HG03378 (cell line): ENCODE measurements at regions not wholly inside any gene's neighbourhood (a gene's known extent, or its start where the extent isn't known, plus 50 kb on each side); places are given as distances from the start of the nearest gene placed in this dataset.
"Not testable (repeated sequence)": the region's sequence is repeated elsewhere in the genome, so short reads cannot be mapped to it uniquely, and the experiment has no call there.

ENCODE experiments used
- ATAC-seq: cut with Tn5 transposase; IDR thresholded peaks from one replicate; pipeline ENCODE4 v1.9.1; 2021; ENCODE audit warnings: mild to moderate bottlenecking, moderate library complexity; ENCODE audit not compliant: unreplicated experiment

DNA sequence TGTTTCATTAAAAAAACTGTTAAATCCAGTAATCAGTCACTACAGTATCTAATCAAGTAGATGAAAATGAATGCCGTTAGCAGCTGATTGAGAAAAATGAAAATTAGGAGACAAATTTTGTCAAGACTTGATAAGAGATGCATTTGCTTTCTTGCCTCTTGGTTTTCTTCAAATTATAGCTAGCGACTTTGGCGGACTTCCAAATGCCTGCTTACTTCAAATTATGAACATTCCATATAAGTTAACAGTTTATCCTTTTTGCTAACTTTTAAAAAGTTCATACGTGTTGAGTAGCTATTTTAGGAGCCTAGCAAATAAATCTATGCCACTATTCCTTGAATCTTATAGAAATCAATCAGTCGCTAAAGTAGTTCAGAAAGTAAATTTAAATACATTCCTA, 58.8 kb downstream of the PPP4R3C start:
- ATAC-seq, result no peak

DNA sequence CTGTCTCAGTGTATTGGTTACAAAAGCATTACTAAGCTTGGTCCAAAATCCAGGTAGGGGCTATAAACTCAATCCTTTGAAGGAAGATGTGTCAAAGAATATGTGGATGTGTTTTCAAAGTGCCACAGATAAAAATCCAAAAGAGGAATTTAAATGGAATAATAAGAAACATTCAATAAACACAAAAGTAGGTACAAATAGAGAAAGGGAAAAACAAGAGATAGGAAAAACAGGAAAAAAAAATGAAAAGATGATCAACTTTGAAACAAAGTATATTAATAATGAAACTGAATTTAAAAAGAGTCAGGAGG, 64.0 kb downstream of the PPP4R3C start:
- ATAC-seq, result no peak

DNA sequence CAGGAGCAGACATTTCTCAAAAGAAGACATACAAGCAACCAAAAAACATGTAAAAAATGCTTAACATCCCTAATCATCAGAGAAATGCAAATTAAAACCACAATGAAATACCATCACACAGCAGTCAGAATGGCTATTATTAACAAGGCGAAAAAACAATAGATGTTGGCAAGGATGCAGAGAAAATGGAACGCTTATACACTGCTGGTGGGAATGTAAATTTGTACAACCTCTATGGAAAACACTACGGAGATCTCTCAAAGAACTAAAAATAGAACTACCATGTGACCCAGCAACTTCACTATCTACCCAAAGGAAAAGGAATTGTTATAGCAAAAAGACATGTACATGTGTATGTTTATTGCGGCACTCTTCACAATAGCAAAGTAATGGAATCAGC, 71.5 kb downstream of the PPP4R3C start:
- ATAC-seq, result no peak

DNA sequence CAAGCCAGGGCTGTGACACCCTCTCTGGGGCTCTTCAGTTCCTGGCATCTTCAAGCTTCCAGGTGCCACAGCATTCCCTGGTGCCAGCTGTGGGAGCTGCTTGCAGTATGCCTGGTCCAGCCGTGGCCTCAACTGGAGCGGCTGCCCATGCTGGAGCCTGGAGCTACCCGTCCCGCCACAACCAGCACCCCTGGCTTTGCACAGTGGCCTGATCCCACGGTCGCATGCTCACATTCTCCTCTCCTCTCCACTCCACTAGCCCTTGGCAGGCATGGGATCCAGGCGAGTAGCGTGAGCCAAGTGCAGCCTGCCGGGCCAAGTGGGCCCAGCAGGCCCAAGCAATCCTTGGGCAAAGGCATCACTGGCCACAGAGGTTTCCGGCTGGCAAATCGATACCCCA, 81.7 kb downstream of the PPP4R3C start:
- no peak for ATAC-seq

DNA sequence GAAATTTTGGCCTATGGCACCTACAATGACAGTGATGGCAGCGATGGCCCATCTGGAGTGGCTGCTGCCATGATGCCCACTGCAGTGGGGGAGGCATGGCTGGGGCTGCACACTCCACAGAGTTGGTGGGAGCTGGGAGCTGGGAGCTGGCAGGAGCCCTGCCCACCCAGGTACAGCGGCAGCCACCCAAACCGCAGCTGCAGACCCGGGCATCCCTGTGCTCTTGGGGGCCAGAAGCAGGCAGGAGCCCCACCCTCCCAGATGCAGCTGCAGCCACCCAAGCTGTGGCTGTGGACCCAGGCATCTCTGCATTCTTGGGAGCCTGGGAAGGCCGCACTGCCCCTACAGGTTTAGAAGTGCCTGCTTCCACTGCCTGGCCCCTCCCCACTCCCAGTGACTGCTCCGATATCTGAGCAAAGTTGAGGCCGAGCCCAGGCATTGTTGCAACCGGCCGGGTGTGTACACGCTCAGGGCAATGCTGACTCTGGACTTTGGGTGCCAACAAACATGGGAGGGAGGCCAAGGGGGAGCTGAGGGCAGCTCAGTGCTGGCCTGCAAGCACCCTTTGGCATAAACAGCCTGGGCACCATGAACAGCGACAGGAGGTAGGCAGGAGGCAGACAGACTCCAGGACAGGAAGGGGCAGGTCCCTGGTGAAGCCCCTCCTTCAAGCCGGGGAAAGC, 82.8 kb downstream of the PPP4R3C start:
- no peak for ATAC-seq

DNA sequence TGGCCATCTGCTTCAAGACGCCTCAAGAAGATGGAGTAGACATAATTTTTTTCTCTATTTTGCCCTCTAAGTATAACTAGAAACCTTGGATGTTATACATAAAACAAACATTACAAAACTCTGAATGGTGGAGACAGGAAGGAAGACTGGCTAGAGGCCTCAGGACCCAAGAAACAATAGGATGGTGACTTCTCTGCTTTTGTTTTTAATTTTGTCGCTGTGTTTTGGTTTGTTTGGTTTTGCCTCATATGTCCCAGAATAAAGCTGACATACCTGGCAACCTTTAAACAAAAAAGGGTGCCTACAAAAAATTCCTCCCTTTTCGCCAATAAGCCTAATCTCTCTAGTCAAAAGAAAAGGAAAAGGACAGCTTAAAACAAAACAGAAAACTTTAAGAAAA, 109.1 kb downstream of the PPP4R3C start:
- no peak for ATAC-seq

DNA sequence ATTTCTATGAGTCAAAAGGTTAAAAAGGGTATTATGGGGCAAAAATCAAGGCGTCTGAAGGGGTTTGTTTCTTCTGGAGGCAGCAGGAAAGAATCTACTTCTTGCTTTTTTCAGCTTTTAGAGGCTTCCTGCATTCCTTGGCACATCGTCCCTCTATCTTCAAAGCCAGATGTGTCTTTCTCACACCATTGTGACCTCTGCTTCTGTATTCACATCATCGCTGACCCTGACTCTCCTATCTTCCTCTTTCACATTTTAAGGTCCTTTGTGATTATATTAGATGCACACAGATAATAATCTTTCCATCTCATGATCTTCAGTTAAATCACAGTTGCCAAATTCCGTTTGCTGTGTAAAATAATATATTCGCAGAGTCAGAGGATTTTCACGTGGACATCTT, 112.7 kb downstream of the PPP4R3C start:
- ATAC-seq, result no peak

DNA sequence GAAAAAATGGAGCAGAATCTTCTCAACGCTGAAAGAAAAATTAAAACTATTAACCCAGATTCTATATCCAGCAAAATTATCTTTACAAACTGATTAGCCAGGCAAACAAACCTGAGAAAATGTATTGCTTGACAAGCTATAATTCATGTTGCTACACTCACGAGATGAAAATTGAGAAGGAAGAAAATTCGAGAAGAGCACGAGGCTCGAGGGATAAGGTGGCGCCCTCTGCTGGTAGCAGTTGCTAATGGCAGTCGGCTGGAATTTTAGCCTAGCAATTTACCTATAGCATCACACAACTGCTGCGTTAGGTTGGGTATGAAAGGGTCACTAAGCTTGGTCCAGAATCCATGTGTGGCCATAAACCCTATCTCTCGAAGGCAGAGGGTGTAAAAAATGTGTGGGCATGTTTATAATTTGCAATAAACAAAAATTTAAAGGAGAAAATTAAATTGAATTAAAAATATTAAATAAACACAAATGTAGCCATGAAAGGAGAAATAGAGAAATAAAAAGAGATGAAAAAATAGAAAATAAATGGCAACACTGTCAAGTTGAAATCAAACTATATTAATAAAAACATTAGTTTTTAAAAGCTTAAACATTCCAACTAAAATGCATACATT, 126.6 kb downstream of the PPP4R3C start:
- no peak for ATAC-seq

DNA sequence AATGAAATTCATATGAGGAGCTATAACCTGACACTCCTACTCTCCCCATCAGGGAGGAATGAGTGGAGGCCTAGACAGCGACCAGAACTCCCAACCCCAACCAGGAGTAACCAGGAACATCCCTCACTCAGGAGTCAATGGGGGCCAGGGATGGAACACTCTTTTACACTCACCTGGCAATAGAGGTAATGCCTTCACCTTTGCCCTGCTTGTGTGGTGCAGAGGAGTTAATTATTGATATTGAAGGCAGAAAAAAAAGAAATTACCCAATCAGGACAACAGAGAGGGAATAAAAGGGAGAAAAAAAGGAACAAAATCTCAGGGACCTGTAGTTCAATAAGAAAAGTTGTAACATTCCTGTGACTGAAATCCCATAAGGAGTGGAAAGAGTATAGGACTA, 141.5 kb downstream of the PPP4R3C start:
- ATAC-seq, result no peak

DNA sequence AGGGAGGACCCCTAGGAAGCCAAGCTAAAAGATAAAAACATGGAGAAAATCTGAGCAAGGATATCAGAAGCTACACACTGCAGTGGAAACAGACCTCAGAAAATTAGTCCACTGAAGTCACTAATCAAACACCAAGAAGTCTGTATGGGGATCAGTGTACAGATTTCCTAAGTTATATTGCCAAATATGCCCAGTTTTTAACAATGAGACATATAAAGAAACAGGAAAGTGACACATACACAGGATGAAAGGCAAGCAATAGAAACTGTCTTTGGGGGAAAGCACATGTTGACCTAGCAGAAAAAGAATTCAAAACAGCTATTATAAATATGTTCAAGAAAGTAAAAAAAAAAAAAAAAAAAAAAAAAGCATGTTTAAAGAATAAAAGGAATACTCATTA, 153.7 kb downstream of the PPP4R3C start:
- no peak for ATAC-seq

DNA sequence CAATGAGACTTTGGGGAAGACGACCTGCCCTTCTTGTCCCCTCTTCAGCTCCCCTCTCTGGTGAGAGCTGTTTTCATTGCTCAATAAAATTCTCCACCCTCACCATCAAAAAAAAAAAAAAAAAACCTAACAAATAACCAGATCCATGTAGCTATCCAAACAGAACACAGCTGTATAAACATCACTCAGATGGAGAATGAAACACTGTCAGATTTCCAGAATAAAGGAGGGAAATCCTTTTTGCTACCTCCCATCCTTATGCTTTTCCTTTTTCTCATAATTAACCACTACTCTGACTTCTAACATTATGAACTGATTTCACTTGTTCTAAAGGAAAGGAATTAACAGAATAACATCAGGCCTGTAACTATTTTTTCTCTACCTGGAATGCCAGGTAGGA, 155.6 kb downstream of the PPP4R3C start:
- ATAC-seq, result no peak

DNA sequence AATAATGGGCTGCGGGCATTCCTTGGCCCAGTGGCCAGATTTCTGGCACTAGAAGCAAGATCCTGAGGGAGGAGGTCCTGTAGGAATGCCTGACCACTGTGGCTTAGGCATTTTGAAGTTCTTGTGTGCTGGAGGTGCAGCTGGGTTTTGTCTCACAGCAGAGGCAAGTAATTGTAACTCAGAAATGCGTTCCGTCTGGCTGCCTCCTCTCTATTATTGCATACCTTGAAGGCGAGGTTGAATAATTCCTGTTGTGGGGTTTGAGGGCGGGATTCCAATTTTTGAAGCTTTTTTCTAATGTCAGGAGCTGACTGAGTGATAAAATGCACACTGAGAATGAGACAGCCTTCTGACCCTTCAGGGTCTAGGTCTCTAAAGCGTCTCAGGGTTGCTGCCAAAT, 170.6 kb downstream of the PPP4R3C start:
- not testable (repeated sequence) for ATAC-seq

DNA sequence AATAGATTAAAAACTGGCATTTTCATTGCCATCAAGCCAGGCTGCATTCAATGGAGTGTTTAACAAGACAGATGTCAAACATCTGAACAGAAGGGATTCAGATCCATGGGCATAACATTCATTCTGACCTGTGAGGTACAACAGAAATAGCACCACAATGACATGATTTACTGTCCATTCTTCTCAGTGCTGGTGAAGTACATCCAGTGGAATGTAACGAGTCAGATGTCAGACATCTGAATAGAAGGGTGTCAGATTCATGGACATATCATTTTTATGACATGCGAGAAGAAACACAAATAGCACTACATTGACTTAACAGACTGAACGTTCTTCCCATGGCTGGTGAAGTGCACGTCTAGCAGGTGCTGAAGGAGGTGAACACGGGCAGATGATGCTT, 186.4 kb downstream of the PPP4R3C start:
- ATAC-seq, result no peak

DNA sequence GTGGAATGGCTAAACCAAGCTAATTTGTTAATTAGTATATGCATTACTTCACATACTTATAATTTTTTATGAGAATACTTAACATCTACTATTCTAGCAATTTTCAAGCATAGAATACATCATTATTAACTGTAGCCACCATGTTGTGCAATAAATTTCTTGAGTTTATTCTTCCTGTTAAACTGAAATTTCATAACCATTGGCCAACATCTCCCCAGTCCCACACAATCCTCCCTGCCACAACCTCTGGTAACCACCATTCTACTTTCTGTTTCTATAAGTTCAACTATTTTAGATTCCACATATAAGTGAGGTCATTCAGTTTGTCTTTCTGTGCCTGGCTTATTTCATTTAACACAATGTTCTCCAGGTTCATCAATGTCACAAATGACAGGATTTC, 208.5 kb downstream of the PPP4R3C start:
- no peak for ATAC-seq

DNA sequence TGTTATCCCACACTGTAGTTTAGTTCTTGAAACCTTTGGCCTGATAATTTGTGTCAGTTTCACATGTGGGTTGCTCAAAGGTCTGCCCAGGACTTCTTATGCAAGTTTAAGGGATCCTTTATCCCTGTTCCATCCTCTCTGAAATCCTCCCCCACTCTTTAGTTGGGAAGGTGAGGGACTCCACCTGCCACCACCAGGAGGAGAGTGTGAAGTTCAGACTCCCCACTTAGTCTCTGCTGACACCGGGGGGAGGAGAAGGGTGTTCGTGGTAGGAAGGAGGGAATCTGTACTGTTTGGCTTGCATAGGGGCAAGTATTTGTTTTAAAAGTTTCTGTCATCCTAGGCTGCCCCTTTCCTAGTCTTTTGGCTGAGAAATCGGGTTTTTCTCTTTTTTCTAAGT, 211.8 kb downstream of the PPP4R3C start:
- no peak for ATAC-seq

DNA sequence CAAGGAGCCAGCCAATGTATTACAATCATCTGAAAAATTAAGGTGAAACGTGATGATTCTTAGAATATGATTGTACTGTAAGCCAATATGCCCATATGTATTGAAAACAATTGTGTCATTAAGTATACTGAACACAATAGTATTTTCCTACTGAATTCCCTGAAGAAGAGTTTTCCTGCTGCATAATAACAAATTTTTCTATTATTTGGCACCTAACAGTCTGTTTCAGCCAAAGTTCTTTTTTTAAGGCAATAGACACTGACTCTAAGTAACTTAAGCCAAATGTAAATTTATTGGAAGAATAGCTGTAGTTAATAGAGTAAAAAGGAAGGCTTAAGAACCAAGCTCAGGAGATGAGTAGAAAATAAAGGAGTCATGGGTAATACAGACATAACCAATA, 220.6 kb downstream of the PPP4R3C start:
- no peak for ATAC-seq

DNA sequence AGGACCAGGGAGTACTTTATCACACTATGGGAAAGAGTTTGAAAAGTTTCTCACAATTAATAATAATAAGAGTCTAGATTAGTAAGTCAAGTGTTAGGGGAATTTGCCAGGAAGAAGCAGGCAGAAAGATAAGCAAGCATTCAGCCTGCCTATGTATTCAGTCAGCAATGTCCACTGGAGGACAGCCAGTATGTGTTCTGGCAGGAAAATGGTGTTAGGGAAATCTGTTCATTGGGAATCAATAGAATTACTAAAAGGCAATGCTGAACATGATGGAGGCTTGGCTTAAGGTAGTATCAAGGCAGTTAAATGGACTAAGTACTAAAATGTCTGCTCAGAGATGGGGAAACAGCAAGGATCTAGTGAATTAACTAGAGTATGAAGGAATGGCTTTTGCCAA, 221.2 kb downstream of the PPP4R3C start:
- ATAC-seq, result no peak

DNA sequence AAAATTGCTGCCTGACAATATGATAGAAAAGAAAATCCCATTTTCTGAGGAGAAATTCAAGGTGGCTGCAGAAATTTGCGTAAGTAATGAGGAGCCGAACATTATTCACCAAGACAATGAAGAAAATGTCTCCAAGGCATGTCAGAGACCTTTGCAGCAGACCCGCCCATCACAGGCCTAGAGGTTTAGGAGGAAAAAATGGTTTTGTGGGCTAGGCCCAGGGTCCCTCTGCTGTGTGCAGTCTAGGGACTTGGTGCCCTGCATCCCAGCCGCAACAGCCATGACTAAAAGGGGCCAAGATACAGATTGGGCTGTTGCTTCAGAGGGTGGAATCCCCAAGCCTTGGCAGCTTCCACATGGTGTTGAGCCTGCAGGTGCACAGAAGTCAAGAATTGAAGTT, 223.1 kb downstream of the PPP4R3C start:
- not testable (repeated sequence) for ATAC-seq

DNA sequence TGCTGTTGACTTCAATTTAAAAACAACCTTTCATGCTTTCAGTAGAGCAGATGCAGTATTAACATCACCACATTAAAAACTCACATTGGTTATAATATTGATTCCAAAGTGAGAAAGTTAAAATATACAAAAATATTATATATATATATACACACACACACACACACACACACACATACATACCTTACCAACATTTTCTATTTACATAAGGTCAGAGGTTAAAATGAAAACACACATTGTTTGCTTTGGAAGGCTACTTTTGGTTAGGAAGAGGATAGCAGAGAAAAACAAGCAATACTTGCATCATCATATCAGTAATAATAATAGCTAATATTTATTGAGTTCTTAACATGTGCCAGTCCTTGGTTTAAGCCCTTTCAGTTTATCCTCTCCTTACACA, 226.5 kb downstream of the PPP4R3C start:
- no peak for ATAC-seq

DNA sequence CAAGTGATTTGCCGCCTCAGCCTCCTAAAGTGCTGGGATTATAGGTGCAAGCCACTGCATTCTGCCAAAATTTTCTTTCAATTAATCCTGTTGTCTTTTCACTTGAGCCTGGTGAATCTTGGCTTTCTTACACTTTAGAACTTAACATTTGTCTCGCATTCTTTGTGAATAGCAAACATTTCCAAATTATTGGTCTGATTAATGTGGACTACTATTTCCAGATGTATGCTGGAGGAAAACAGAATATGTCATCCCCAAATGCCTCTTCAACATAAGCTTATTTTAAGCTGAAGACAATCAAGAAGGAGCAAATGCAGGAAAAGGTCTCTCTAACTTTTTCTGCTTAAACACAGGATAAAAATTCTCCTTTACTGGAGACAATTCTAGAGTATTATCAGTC, 233.4 kb downstream of the PPP4R3C start:
- ATAC-seq, result no peak

DNA sequence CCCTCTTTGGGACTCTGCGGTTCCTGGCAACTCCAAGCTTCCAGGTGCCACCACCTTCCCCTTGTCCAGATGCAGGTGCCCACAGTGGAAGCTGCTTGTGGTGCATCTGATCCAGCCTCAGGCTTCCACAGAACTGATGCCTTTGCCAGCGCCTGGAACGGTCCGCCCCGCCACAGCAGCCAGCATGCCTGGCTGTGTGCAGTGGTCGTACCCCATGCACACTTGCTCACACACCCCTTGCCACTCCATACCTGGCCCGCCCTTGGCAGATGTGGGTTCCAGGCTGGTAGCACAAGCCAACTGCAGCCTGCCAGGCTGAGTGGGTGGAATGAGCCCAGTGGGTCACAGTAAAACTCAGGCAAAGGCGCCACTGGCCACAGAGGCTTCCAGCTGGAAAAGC, 240.5 kb downstream of the PPP4R3C start:
- no peak for ATAC-seq

DNA sequence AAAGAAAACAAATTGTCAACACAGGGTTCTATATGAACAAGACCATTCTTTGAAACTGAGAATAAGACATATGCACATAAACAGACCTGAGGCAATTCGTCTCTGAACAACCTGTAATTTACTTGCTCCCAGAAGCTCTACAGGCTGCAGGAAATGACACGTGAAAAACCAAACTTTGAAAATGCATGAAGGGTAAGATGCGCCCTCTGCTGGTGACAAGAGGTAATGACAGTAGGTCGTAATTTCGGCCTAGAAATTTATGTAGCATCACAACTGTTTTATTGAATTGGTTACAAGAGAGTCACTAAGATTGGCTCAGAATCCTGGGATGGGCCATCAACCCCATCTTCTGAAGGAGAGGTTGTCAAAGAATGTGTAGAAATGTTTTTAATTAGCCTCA, 276.5 kb downstream of the PPP4R3C start:
- peak; percentile 47 for ATAC-seq

DNA sequence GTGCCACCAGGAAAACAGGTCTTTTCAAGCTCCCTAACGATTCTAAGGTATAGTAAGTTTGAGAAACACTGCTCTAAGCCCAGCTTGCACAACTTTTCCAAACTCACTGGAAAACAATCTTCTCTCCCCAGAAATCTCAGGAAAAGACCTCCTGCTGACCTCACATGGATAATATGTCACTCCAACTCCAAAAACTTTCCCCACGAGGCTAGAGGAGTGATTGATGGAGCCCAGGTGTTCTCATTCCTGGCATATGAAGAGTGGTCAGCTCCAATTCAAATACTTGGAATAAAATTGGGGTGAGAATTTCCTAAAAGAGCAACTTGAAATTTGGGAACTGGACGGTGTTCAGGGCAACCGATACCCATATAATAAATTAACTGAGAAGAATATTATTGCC, 299.9 kb downstream of the PPP4R3C start:
- no peak for ATAC-seq
